Uterus (tissue), 2 donors: ENCODE measurements at regions not wholly inside any gene's neighbourhood (a gene's known extent, or its start where the extent isn't known, plus 50 kb on each side); places are given as distances from the start of the nearest gene placed in this dataset.

Source experiments
- CTCF ChIP-seq, 4 experiments: fragments of 200-600 bp in 2 of 4; fragments of 450-650 bp in 2 of 4; sonication (generic) in 2 of 4; IDR thresholded peaks; one replicate each; pipeline ENCODE4 v1.5.1; 2016 to 2019; ENCODE audit warnings: antibody characterized with exemption in 4 of 4, mild to moderate bottlenecking in 2 of 4, moderate library complexity in 1 of 4
- POLR2A ChIP-seq, 2 donors: fragments of 450-650 bp; IDR thresholded peaks; one replicate each; pipeline ENCODE4 v1.6.1; 2016; ENCODE audit warnings: antibody characterized with exemption in 2 of 2, mild to moderate bottlenecking in 1 of 2, moderate library complexity in 1 of 2

GRCh38 chr3:124227150-124227630 lies 235.3 kb upstream of the ROPN1 start:
- TF ChIP-seq CTCF (IDR thresholded peaks at IDR 0.05) (no peak), POLR2A (IDR thresholded peaks at IDR 0.05) (no peak)
